ENCODE measurements at regions not wholly inside any gene's neighbourhood (a gene's known extent, or its start where the extent isn't known, plus 50 kb on each side); places are given as distances from the start of the nearest gene placed in this dataset.

DNA sequence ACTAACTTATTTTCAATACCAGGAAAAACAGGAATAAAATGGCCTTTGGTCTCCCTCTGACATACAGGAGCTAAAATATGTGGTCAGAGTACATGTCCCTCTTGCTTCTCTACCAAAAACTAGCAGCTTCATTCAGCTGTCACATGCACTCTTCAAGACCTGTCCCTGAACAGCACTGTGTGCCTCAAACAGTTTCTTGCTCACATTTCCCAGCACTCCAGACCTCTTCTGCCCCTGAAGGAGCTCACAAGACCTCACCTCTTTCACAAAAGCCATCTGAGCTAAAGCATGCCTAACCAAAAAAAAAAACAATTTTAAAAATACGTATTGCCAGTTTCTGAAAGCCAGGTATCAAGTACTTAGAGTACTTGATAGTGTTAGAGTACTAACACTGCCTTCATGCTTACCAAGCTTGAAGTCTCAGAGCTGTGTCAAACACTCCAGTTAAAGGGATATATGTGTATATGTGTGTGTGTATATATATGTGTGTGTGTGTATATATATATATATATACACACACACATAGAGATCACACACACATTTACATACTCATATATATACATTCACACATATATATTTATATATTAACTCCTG is 148.3 kb upstream of the POU3F2 start:
- Histone ChIP-seq H3K27ac (no peak overlapping the region), H3K9me3 (no peaks in the 10 kb centered on the region), H3K27me3 (no peaks in the 10 kb centered on the region), H3K4me1 (no peaks in the 10 kb centered on the region), H3K4me3 (no peak overlapping the region), H3K36me3 (no peaks in the 10 kb centered on the region)
- WGBS, 4 donors = 77 to 94% (median 80%) methylated on average over 1 of the region's 1 CpG
- no peak for ATAC-seq
- no peak for DNase-seq
- intact Hi-C loops (cut with DNase I) = no loop called here
- TF ChIP-seq, protein P1, sequence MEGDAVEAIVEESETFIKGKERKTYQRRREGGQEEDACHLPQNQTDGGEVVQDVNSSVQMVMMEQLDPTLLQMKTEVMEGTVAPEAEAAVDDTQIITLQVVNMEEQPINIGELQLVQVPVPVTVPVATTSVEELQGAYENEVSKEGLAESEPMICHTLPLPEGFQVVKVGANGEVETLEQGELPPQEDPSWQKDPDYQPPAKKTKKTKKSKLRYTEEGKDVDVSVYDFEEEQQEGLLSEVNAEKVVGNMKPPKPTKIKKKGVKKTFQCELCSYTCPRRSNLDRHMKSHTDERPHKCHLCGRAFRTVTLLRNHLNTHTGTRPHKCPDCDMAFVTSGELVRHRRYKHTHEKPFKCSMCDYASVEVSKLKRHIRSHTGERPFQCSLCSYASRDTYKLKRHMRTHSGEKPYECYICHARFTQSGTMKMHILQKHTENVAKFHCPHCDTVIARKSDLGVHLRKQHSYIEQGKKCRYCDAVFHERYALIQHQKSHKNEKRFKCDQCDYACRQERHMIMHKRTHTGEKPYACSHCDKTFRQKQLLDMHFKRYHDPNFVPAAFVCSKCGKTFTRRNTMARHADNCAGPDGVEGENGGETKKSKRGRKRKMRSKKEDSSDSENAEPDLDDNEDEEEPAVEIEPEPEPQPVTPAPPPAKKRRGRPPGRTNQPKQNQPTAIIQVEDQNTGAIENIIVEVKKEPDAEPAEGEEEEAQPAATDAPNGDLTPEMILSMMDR (IDR thresholded peaks at IDR 0.05) = no peak
- TF ChIP-seq POLR2A (IDR thresholded peaks at IDR 0.05) = no peak

GRCh38 chr6:98687752-98688151 is 146.6 kb upstream of the POU3F2 start:
- no peak for DNase-seq
- TF ChIP-seq, protein P1 (IDR thresholded peaks at IDR 0.05) = no peak
- TF ChIP-seq POLR2A (IDR thresholded peaks at IDR 0.05) = no peak
- H3K4me1 ChIP-seq = no peaks in the 10 kb centered on the region
- H3K27me3 ChIP-seq = no peaks in the 10 kb centered on the region
- no peak for ATAC-seq
- no peak overlapping the region for H3K4me3 ChIP-seq
- H3K9me3 ChIP-seq = no peaks in the 10 kb centered on the region
- 50 to 67% (median 62%) methylated on average over 4 of the region's 4 CpGs for WGBS, 4 donors
- intact Hi-C loops (cut with DNase I) = no loop called here
- H3K27ac ChIP-seq = no peak overlapping the region
- H3K36me3 ChIP-seq = no peaks in the 10 kb centered on the region

GRCh38 chr6:98695091-98695801 is 139.1 kb upstream of the POU3F2 start:
- Histone ChIP-seq H3K27me3 (no peaks in the 10 kb centered on the region), H3K27ac (no peak overlapping the region), H3K4me1 (no peaks in the 10 kb centered on the region), H3K4me3 (no peak overlapping the region), H3K36me3 (no peaks in the 10 kb centered on the region), H3K9me3 (no peaks in the 10 kb centered on the region)
- 68 to 71% (median 70%) methylated on average over 7 of the region's 7 CpGs for WGBS, 4 donors
- DNase-seq (no peak), ATAC-seq (no peak)
- no peak for TF ChIP-seq POLR2A (IDR thresholded peaks at IDR 0.05)
- TF ChIP-seq, protein P1 (IDR thresholded peaks at IDR 0.05) = no peak
- intact Hi-C loops (cut with DNase I) = no loop called here

GRCh38 chr6:98711380-98711779 is 123.0 kb upstream of the POU3F2 start:
- no peaks in the 10 kb centered on the region for H3K36me3 ChIP-seq
- no peak for ATAC-seq
- DNase-seq = no peak
- H3K27me3 ChIP-seq = peaks cover 0 to 4% (median 0%) of the 10 kb centered on the region in 9 donors
- TF ChIP-seq POLR2A (IDR thresholded peaks at IDR 0.05) = no peak
- TF ChIP-seq, protein P1 (IDR thresholded peaks at IDR 0.05) = no peak
- H3K27ac ChIP-seq = no peak overlapping the region
- intact Hi-C loops (cut with DNase I) = no loop called here
- no peaks in the 10 kb centered on the region for H3K4me1 ChIP-seq
- no peak overlapping the region for H3K4me3 ChIP-seq
- H3K9me3 ChIP-seq = no peaks in the 10 kb centered on the region
